GM19238 (cell line): ENCODE measurements at regions not wholly inside any gene's neighbourhood (a gene's known extent, or its start where the extent isn't known, plus 50 kb on each side); places are given as distances from the start of the nearest gene placed in this dataset.

Experiments
- DNase-seq: peaks from one replicate; pipeline ENCODE4 v3.0.0; 2011; ENCODE audit warnings: low spot score; ENCODE audit not compliant: insufficient read length

GRCh38 chr11:70699294-70700221, 301.2 kb downstream of the CTTN start:
- DNase-seq, result no peak

GRCh38 chr11:70700453-70700852, 302.1 kb downstream of the CTTN start:
- no peak for DNase-seq

GRCh38 chr11:70700871-70701270, 302.5 kb downstream of the CTTN start:
- no peak for DNase-seq

GRCh38 chr11:70702040-70702648, 303.8 kb downstream of the CTTN start:
- no peak for DNase-seq

GRCh38 chr11:70703141-70704064, 305.1 kb downstream of the CTTN start:
- no peak for DNase-seq

GRCh38 chr11:70705097-70705496, 306.8 kb downstream of the CTTN start:
- no peak for DNase-seq

GRCh38 chr11:70705930-70706329, 307.6 kb downstream of the CTTN start:
- no peak for DNase-seq

- no peak for DNase-seq
Measured at GRCh38 chr11:70707821-70708220, 309.5 kb downstream of the CTTN start.

- no peak for DNase-seq
Measured at GRCh38 chr11:70709596-70709995, 311.3 kb downstream of the CTTN start.

- no peak for DNase-seq
Measured at GRCh38 chr11:70710192-70710591, 311.9 kb downstream of the CTTN start.

GRCh38 chr11:70710601-70711000, 312.3 kb downstream of the CTTN start:
- no peak for DNase-seq

- no peak for DNase-seq
Measured at GRCh38 chr11:70711095-70711910, 313.0 kb downstream of the CTTN start.

- DNase-seq, result no peak
Measured at GRCh38 chr11:70711911-70712185, 313.5 kb downstream of the CTTN start.

GRCh38 chr11:70712471-70712870, 314.1 kb downstream of the CTTN start:
- DNase-seq, result no peak

GRCh38 chr11:70713086-70713835, 314.9 kb downstream of the CTTN start:
- no peak for DNase-seq

GRCh38 chr11:70713988-70714665, 315.8 kb downstream of the CTTN start:
- DNase-seq, result no peak

- DNase-seq, result no peak
Measured at GRCh38 chr11:70715166-70715951, 317.0 kb downstream of the CTTN start.

- DNase-seq, result no peak
Measured at GRCh38 chr11:70716216-70716615, 317.9 kb downstream of the CTTN start.
